Upper lobe of right lung (tissue), 1 donor: ENCODE measurements at regions not wholly inside any gene's neighbourhood (a gene's known extent, or its start where the extent isn't known, plus 50 kb on each side); places are given as distances from the start of the nearest gene placed in this dataset.

Source experiments
- ATAC-seq: fragments of 200-7000 bp; cut with Tn5 transposase; one replicate; pipeline ENCODE4 v1.9.1; 2020; ENCODE audit warnings: mild to moderate bottlenecking, moderate library complexity
- DNase-seq: peaks from one replicate; pipeline ENCODE4 v3.0.0-alpha.2; 2020
- H3K27ac ChIP-seq: fragments of 200-600 bp; one replicate; pipeline ENCODE4 v1.8.0; 2022
- H3K27me3 ChIP-seq: fragments of 200-600 bp; one replicate; pipeline ENCODE4 v1.8.0; 2022; ENCODE audit warnings: mild to moderate bottlenecking
- H3K36me3 ChIP-seq: fragments of 200-600 bp; one replicate; pipeline ENCODE4 v1.8.0; 2022
- H3K4me1 ChIP-seq: fragments of 200-600 bp; one replicate; pipeline ENCODE4 v1.8.0; 2022
- H3K4me3 ChIP-seq: fragments of 200-600 bp; one replicate; pipeline ENCODE4 v1.8.0; 2022; ENCODE audit warnings: mild to moderate bottlenecking
- H3K9me3 ChIP-seq: fragments of 200-600 bp; one replicate; pipeline ENCODE4 v1.8.0; 2022
- intact Hi-C: fragments of 100-400 bp; cut with DNase I; formaldehyde crosslinking; loops from one replicate; pipeline ENCODE4 v1.11.0; 2022
- TF ChIP-seq, protein P1 (sequence below): fragments of 200-600 bp; IDR thresholded peaks from one replicate; pipeline ENCODE4 v1.8.0; 2022; ENCODE audit warnings: antibody characterized with exemption
- donor health status: DM: no; HTN: yes; CAD: no; lungs with severe emphysema.

GRCh38 chr4:116877069-116877468, 208.3 kb downstream of the TRAM1L1 start:
- intact Hi-C loops, result no loop called here
- TF ChIP-seq, protein P1, sequence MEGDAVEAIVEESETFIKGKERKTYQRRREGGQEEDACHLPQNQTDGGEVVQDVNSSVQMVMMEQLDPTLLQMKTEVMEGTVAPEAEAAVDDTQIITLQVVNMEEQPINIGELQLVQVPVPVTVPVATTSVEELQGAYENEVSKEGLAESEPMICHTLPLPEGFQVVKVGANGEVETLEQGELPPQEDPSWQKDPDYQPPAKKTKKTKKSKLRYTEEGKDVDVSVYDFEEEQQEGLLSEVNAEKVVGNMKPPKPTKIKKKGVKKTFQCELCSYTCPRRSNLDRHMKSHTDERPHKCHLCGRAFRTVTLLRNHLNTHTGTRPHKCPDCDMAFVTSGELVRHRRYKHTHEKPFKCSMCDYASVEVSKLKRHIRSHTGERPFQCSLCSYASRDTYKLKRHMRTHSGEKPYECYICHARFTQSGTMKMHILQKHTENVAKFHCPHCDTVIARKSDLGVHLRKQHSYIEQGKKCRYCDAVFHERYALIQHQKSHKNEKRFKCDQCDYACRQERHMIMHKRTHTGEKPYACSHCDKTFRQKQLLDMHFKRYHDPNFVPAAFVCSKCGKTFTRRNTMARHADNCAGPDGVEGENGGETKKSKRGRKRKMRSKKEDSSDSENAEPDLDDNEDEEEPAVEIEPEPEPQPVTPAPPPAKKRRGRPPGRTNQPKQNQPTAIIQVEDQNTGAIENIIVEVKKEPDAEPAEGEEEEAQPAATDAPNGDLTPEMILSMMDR, result no peak
- DNase-seq, result no peak
- Histone ChIP-seq H3K27me3 (no peaks in the 10 kb centered on the region), H3K9me3 (no peaks in the 10 kb centered on the region), H3K4me1 (no peaks in the 10 kb centered on the region), H3K27ac (no peak overlapping the region), H3K4me3 (no peak overlapping the region), H3K36me3 (no peaks in the 10 kb centered on the region)
- no peak for ATAC-seq

GRCh38 chr4:116872941-116873340, 212.4 kb downstream of the TRAM1L1 start:
- Histone ChIP-seq H3K9me3 (no peaks in the 10 kb centered on the region), H3K4me3 (no peak overlapping the region), H3K27me3 (no peaks in the 10 kb centered on the region), H3K36me3 (no peaks in the 10 kb centered on the region), H3K4me1 (no peaks in the 10 kb centered on the region), H3K27ac (no peak overlapping the region)
- ATAC-seq (no peak), DNase-seq (no peak)
- intact Hi-C loops, result no loop called here
- TF ChIP-seq, protein P1, result no peak

GRCh38 chr4:116872308-116872707, 213.1 kb downstream of the TRAM1L1 start:
- Histone ChIP-seq H3K9me3 (no peaks in the 10 kb centered on the region), H3K4me1 (no peaks in the 10 kb centered on the region), H3K27ac (no peak overlapping the region), H3K36me3 (no peaks in the 10 kb centered on the region), H3K27me3 (no peaks in the 10 kb centered on the region), H3K4me3 (no peak overlapping the region)
- intact Hi-C loops, result no loop called here
- ATAC-seq, result no peak
- no peak for DNase-seq
- TF ChIP-seq, protein P1, result no peak

DNA sequence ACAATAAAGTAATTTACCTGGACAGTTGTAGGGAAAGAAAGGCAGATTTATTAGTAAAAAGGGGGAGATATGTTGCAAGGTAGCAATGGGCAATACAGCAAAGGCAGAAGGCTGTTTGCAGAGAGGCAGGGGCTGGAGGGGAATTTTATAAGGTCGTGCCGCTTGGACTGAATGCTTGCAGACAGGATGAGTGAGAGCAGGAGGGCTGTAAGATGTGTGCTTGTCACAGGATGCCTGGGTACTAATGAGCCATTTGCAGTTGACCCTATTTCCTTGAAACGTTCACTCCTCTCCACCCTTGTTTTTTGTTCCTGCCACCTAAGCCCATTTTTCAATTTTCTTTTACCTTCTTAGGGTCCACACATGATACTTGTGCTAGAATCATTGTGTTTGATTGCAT, 214.7 kb downstream of the TRAM1L1 start:
- Histone ChIP-seq H3K27me3 (no peaks in the 10 kb centered on the region), H3K9me3 (no peaks in the 10 kb centered on the region), H3K36me3 (no peaks in the 10 kb centered on the region), H3K4me1 (no peaks in the 10 kb centered on the region), H3K27ac (no peak overlapping the region), H3K4me3 (no peak overlapping the region)
- intact Hi-C loops, result no loop called here
- DNase-seq, result no peak
- ATAC-seq, result no peak
- TF ChIP-seq, protein P1, result no peak

DNA sequence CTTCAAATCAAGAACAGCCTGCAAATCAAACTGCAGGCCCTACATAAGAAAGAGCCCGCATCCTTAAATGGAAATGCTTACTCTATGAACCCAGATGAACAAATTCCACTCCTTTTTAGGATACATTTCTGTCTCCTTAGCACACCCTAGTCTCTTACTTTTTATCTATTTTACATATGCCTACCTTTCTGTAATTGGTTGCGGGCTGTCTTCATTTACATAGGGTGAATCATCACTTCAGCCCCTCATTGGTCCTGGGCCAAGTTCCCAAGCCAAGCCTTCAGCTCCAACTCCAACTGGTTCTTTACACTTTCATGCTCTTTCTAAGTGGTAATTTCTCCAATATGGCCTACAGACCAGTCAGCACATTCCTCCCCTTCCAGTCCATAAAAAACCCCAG, 219.3 kb downstream of the TRAM1L1 start:
- TF ChIP-seq, protein P1, result no peak
- no peaks in the 10 kb centered on the region for H3K27me3 ChIP-seq
- intact Hi-C loops, result no loop called here

GRCh38 chr4:116862592-116862991, 222.8 kb downstream of the TRAM1L1 start:
- DNase-seq, result no peak
- no peak overlapping the region for H3K4me3 ChIP-seq
- no peaks in the 10 kb centered on the region for H3K9me3 ChIP-seq
- TF ChIP-seq, protein P1, result no peak
- no peaks in the 10 kb centered on the region for H3K27me3 ChIP-seq
- ATAC-seq, result no peak
- no peaks in the 10 kb centered on the region for H3K4me1 ChIP-seq
- no peak overlapping the region for H3K27ac ChIP-seq
- intact Hi-C loops, result no loop called here
- H3K36me3 ChIP-seq, result no peaks in the 10 kb centered on the region

More for the DNA sequence above, 219.3 kb downstream of the TRAM1L1 start:
- Histone ChIP-seq H3K36me3 (no peaks in the 10 kb centered on the region), H3K27ac (no peak overlapping the region), H3K4me1 (no peaks in the 10 kb centered on the region), H3K9me3 (no peaks in the 10 kb centered on the region), H3K4me3 (no peak overlapping the region)
- no peak for ATAC-seq
- no peak for DNase-seq
